ENCODE measurements at regions not wholly inside any gene's neighbourhood (a gene's known extent, or its start where the extent isn't known, plus 50 kb on each side); places are given as distances from the start of the nearest gene placed in this dataset.
A peak's percentile ranks its signal among the peaks of the same experiment; 100 is the strongest.

GRCh38 chr20:58135441-58136148 is 92.9 kb downstream of the ANKRD60 start:
- Histone ChIP-seq H3K27ac (replicated peaks in 1 of 4) (no peak overlapping the region), H3K36me3 (no peaks in the 10 kb centered on the region), H3K27me3 (peaks cover 0 to 59% (median 8%) of the 10 kb centered on the region in 4 donors), H3K4me3 (no peak overlapping the region), H3K4me1 (peaks cover 5 to 38% (median 26%) of the 10 kb centered on the region in 4 donors), H3K9me3 (no peaks in the 10 kb centered on the region)
- peak; percentile 90 for DNase-seq (ENCODE audit: extremely low spot score)
- intact Hi-C loops (cut with DNase I) = no loop called here
- WGBS = 17% methylated on average over 16 of the region's 16 CpGs
- TF ChIP-seq EP300 (IDR thresholded peaks at IDR 0.05) = no peak
- no peak for TF ChIP-seq POLR2AphosphoS5 (IDR thresholded peaks at IDR 0.05)

GRCh38 chr20:58133020-58133808 is 95.2 kb downstream of the ANKRD60 start:
- no peaks in the 10 kb centered on the region for H3K36me3 ChIP-seq
- intact Hi-C loops (cut with DNase I) = no loop called here
- no peaks in the 10 kb centered on the region for H3K9me3 ChIP-seq
- WGBS = 66% methylated on average over 8 of the region's 9 CpGs
- H3K27ac ChIP-seq (replicated peaks in 1 of 4) = no peak overlapping the region
- peak; percentile 34 for DNase-seq (ENCODE audit: extremely low spot score)
- H3K4me3 ChIP-seq = no peak overlapping the region
- TF ChIP-seq EP300 (IDR thresholded peaks at IDR 0.05) (no peak), POLR2AphosphoS5 (IDR thresholded peaks at IDR 0.05) (no peak), CTCF (IDR thresholded peaks at IDR 0.05) (no peak), POLR2A (IDR thresholded peaks at IDR 0.05; ENCODE audit: low read depth) (no peak)
- H3K4me1 ChIP-seq = peaks cover 5 to 38% (median 26%) of the 10 kb centered on the region in 4 donors
- H3K27me3 ChIP-seq = peaks cover 0 to 40% (median 5%) of the 10 kb centered on the region in 4 donors

GRCh38 chr20:58131551-58132142 is 96.8 kb downstream of the ANKRD60 start:
- H3K9me3 ChIP-seq = no peaks in the 10 kb centered on the region
- H3K36me3 ChIP-seq = no peaks in the 10 kb centered on the region
- H3K4me1 ChIP-seq = peaks cover 5 to 36% (median 26%) of the 10 kb centered on the region in 4 donors
- peaks cover 0 to 25% (median 5%) of the 10 kb centered on the region in 4 donors for H3K27me3 ChIP-seq
- no peak for TF ChIP-seq POLR2A (IDR thresholded peaks at IDR 0.05; ENCODE audit: low read depth)
- TF ChIP-seq POLR2AphosphoS5 (IDR thresholded peaks at IDR 0.05) = no peak
- no peak for TF ChIP-seq EP300 (IDR thresholded peaks at IDR 0.05)
- TF ChIP-seq CTCF (IDR thresholded peaks at IDR 0.05) = no peak
- intact Hi-C loops (cut with DNase I) = no loop called here
- peak overlapping the region in 2 of 4 donors; percentile 15 to 20 for H3K4me3 ChIP-seq
- peak overlapping the region; percentile 32 to 54 (median 47) for H3K27ac ChIP-seq (replicated peaks in 1 of 4)
- 28% methylated on average over 8 of the region's 8 CpGs for WGBS
- DNase-seq (ENCODE audit: extremely low spot score) = peak; percentile 88

GRCh38 chr20:58131151-58131550 is 97.3 kb downstream of the ANKRD60 start:
- DNase-seq (ENCODE audit: extremely low spot score) = peak; percentile 74
- intact Hi-C loops (cut with DNase I) = no loop called here
- WGBS = 47% methylated on average over 8 of the region's 8 CpGs
- Histone ChIP-seq H3K9me3 (peaks cover 0 to under 1% (median 0%) of the 10 kb centered on the region in 4 donors), H3K4me1 (peaks cover 5 to 32% (median 26%) of the 10 kb centered on the region in 4 donors), H3K36me3 (no peaks in the 10 kb centered on the region), H3K27ac (replicated peaks in 1 of 4) (peak overlapping the region; percentile 32 to 54 (median 47)), H3K4me3 (peak overlapping the region in 1 of 4 donors; percentile 20), H3K27me3 (peaks cover 0 to 23% (median 5%) of the 10 kb centered on the region in 4 donors)
- TF ChIP-seq POLR2AphosphoS5 (IDR thresholded peaks at IDR 0.05) = no peak
- TF ChIP-seq EP300 (IDR thresholded peaks at IDR 0.05) = no peak
- no peak for TF ChIP-seq POLR2A (IDR thresholded peaks at IDR 0.05; ENCODE audit: low read depth)
- no peak for TF ChIP-seq CTCF (IDR thresholded peaks at IDR 0.05)

- Histone ChIP-seq H3K4me3 (no peak overlapping the region), H3K9me3 (peaks cover 0 to 6% (median under 1%) of the 10 kb centered on the region in 4 donors), H3K36me3 (no peaks in the 10 kb centered on the region), H3K27me3 (peaks cover 0 to 20% (median 3%) of the 10 kb centered on the region in 4 donors), H3K4me1 (peaks cover 5 to 26% (median 21%) of the 10 kb centered on the region in 4 donors), H3K27ac (replicated peaks in 1 of 4) (peak overlapping the region in 2 of 4 donors; percentile 41 to 53)
- intact Hi-C loops (cut with DNase I) = no loop called here
- no peak for TF ChIP-seq POLR2A (IDR thresholded peaks at IDR 0.05; ENCODE audit: low read depth)
- no peak for TF ChIP-seq EP300 (IDR thresholded peaks at IDR 0.05)
- TF ChIP-seq CTCF (IDR thresholded peaks at IDR 0.05) = no peak
- TF ChIP-seq POLR2AphosphoS5 (IDR thresholded peaks at IDR 0.05) = no peak
- peak; percentile 72 for DNase-seq (ENCODE audit: extremely low spot score)
- 94% methylated on average over 11 of the region's 14 CpGs for WGBS
Measured at GRCh38 chr20:58130581-58130980, 97.9 kb downstream of the ANKRD60 start.
